H1 (cell line): ENCODE measurements at regions not wholly inside any gene's neighbourhood (a gene's known extent, or its start where the extent isn't known, plus 50 kb on each side); places are given as distances from the start of the nearest gene placed in this dataset.

ENCODE experiments used
- CTCF ChIA-PET: fragments of 300-600 bp; sonication (Branson Sonifier 250); formaldehyde crosslinking; loops from one replicate; lab custom pipeline; 2021; ENCODE audit not compliant: partially characterized antibody; lab: Charles Lee
- POLR2A ChIA-PET: fragments of 300-600 bp; sonication (Branson Sonifier 250); formaldehyde crosslinking; loops from one replicate; lab custom pipeline; 2021; ENCODE audit warnings: inconsistent platforms; ENCODE audit not compliant: partially characterized antibody; lab: Charles Lee
- DNase-seq, 2 experiments: peaks; one replicate each; pipeline versions ENCODE4 v3.0.0 to v3.0.0-alpha.2; 2010 to 2022; ENCODE audit warnings: low spot score in 2 of 2, low read depth in 1 of 2, mixed read lengths in 1 of 2
- FAIRE-seq: peaks from 2 replicates; lab custom pipeline; 2011; peaks lifted over from hg19 to GRCh38; lab: Jason Lieb, UNC
- H2AFZ ChIP-seq: 2 replicates; pipeline ENCODE4 v1.8.1; 2012; ENCODE audit warnings: low read length, inconsistent platforms
- H2AK5ac ChIP-seq: 2 replicates; pipeline ENCODE4 v1.6.1; 2013; ENCODE audit warnings: low read depth, low read length
- H2BK120ac ChIP-seq: replicated peaks from 2 replicates; pipeline ENCODE3; 2013; ENCODE audit warnings: low read depth, low read length, inconsistent platforms
- H2BK12ac ChIP-seq: 2 replicates; pipeline ENCODE4 v1.6.1; 2013; ENCODE audit warnings: low read depth, low read length
- H2BK15ac ChIP-seq: 2 replicates; pipeline ENCODE4 v1.6.1; 2013; ENCODE audit warnings: low read length
- H2BK20ac ChIP-seq: 2 replicates; pipeline ENCODE4 v1.6.1; 2013; ENCODE audit warnings: low read length
- H2BK5ac ChIP-seq: 2 replicates; pipeline ENCODE4 v1.6.1; 2013; ENCODE audit warnings: low read depth, low read length
- H3K14ac ChIP-seq: 2 replicates; pipeline ENCODE4 v1.6.1; 2013; ENCODE audit warnings: inconsistent platforms; ENCODE audit not compliant: insufficient read length
- H3K18ac ChIP-seq: 2 replicates; pipeline ENCODE4 v1.6.1; 2013; ENCODE audit warnings: low read length; ENCODE audit errors: extremely low read depth
- H3K23ac ChIP-seq: 2 replicates; pipeline ENCODE4 v1.6.1; 2013; ENCODE audit warnings: inconsistent platforms; ENCODE audit not compliant: insufficient read length
- H3K23me2 ChIP-seq: 2 replicates; pipeline ENCODE4 v1.6.1; 2013; ENCODE audit warnings: low read depth, low read length
- H3K27ac ChIP-seq: 2 replicates; pipeline ENCODE4 v1.6.1; 2011; ENCODE audit warnings: low read depth, low read length, inconsistent platforms
- H3K27me3 ChIP-seq, 4 experiments: replicated peaks in 1 of 4; 1 replicate in 1 of 4; 2 replicates in 3 of 4; pipeline versions ENCODE4 v1.6.1 to v1.8.1; 2011 to 2013; ENCODE audit warnings: low read length in 3 of 4, mild to moderate bottlenecking in 3 of 4, inconsistent platforms in 2 of 4, mixed read lengths in 2 of 4, moderate library complexity in 1 of 4; ENCODE audit not compliant: control insufficient read depth in 3 of 4, insufficient read depth in 3 of 4; ENCODE audit errors: extremely low read depth in 1 of 4
- H3K36me3 ChIP-seq, 4 experiments: 2 replicates each; pipeline versions ENCODE4 v1.6.1 to v1.8.1; 2011 to 2013; ENCODE audit warnings: mild to moderate bottlenecking in 4 of 4, low read length in 3 of 4, moderate library complexity in 2 of 4, control low read depth in 1 of 4, inconsistent platforms in 1 of 4; ENCODE audit not compliant: insufficient read depth in 4 of 4, control insufficient read depth in 2 of 4
- H3K4ac ChIP-seq: replicated peaks from 2 replicates; pipeline ENCODE3; 2013; ENCODE audit warnings: low read length, low read depth, mixed read lengths, inconsistent platforms; ENCODE audit not compliant: insufficient read length
- H3K4me1 ChIP-seq, 4 experiments: replicated peaks in 1 of 4; 1 replicate in 1 of 4; 2 replicates in 3 of 4; pipeline versions ENCODE4 v1.6.1 to v1.8.1; 2011 to 2013; ENCODE audit warnings: low read length in 3 of 4, inconsistent platforms in 2 of 4, mixed read lengths in 1 of 4; ENCODE audit not compliant: insufficient read depth in 4 of 4, control insufficient read depth in 3 of 4
- H3K4me2 ChIP-seq, 2 experiments: 2 replicates each; pipeline versions ENCODE4 v1.6.1 to v1.8.1; 2011 to 2013; ENCODE audit warnings: low read depth in 2 of 2, low read length in 2 of 2, control low read depth in 1 of 2, inconsistent platforms in 1 of 2, mild to moderate bottlenecking in 1 of 2; ENCODE audit not compliant: insufficient read depth in 1 of 2
- H3K4me3 ChIP-seq, 4 experiments: fragments of 200-600, 300-600 bp in 1 of 4; sonication (generic), shearing (Covaris generic), sonication (Bioruptor Twin) in 1 of 4; 2 replicates each; pipeline versions ENCODE4 v1.5.1 to v1.8.1; 2011 to 2016; ENCODE audit warnings: low read length in 4 of 4, low read depth in 3 of 4, control low read depth in 2 of 4, inconsistent platforms in 2 of 4, mild to moderate bottlenecking in 2 of 4, mixed read lengths in 1 of 4, moderate library complexity in 1 of 4; ENCODE audit not compliant: insufficient read depth in 2 of 4; ENCODE audit errors: extremely low read depth in 1 of 4
- H3K56ac ChIP-seq: replicated peaks from 2 replicates; pipeline ENCODE3; 2013; ENCODE audit warnings: low read depth, mild to moderate bottlenecking, mixed read lengths, low read length, inconsistent platforms; ENCODE audit not compliant: insufficient read length
- H3K79me1 ChIP-seq: 2 replicates; pipeline ENCODE4 v1.6.1; 2013; ENCODE audit warnings: low read depth, low read length, control low read depth
- H3K79me2 ChIP-seq, 2 experiments: 2 replicates each; pipeline versions ENCODE4 v1.6.1 to v1.8.1; 2012 to 2013; ENCODE audit warnings: low read length in 2 of 2, mild to moderate bottlenecking in 2 of 2, inconsistent platforms in 1 of 2; ENCODE audit not compliant: insufficient read depth in 2 of 2, control insufficient read depth in 1 of 2
- H3K9ac ChIP-seq, 4 experiments: replicated peaks in 1 of 4; 1 replicate in 1 of 4; 2 replicates in 3 of 4; pipeline versions ENCODE4 v1.6.1 to v1.8.1; 2011 to 2013; ENCODE audit warnings: low read depth in 3 of 4, low read length in 3 of 4, control low read depth in 2 of 4, mild to moderate bottlenecking in 2 of 4, moderate library complexity in 2 of 4, inconsistent platforms in 1 of 4; ENCODE audit errors: extremely low read depth in 1 of 4
- H3K9me3 ChIP-seq, 2 experiments: 2 replicates each; pipeline versions ENCODE4 v1.6.1 to v1.8.1; 2012 to 2013; ENCODE audit warnings: mild to moderate bottlenecking in 2 of 2, moderate library complexity in 2 of 2, control low read depth in 1 of 2, inconsistent platforms in 1 of 2, low read depth in 1 of 2, low read length in 1 of 2, mixed read lengths in 1 of 2; ENCODE audit not compliant: insufficient read depth in 2 of 2
- H4K20me1 ChIP-seq, 2 experiments: replicated peaks in 1 of 2; 2 replicates each; pipeline versions ENCODE3 to v1.8.1; 2011 to 2013; ENCODE audit warnings: inconsistent platforms in 2 of 2, low read length in 2 of 2, mild to moderate bottlenecking in 1 of 2; ENCODE audit not compliant: insufficient read depth in 2 of 2, control insufficient read depth in 1 of 2
- H4K5ac ChIP-seq: 2 replicates; pipeline ENCODE4 v1.6.1; 2013; ENCODE audit warnings: low read length, low read depth, mixed read lengths, inconsistent platforms; ENCODE audit not compliant: insufficient read length
- H4K8ac ChIP-seq: 2 replicates; pipeline ENCODE4 v1.8.0; 2013; ENCODE audit warnings: mild to moderate bottlenecking, moderate library complexity, low read length, inconsistent platforms; ENCODE audit not compliant: insufficient read depth; ENCODE audit errors: extremely low read depth
- H4K91ac ChIP-seq: replicated peaks from 2 replicates; pipeline ENCODE3; 2013; ENCODE audit warnings: low read length, mixed read lengths, inconsistent platforms; ENCODE audit not compliant: insufficient read length
- BCL11A ChIP-seq, 2 experiments: IDR thresholded peaks; one replicate each; pipeline ENCODE4 v1.6.1; 2011; ENCODE audit warnings: low read depth in 2 of 2, low read length in 2 of 2, mild to moderate bottlenecking in 2 of 2
- CBX5 ChIP-seq: fragments of 300-800, 300-1000 bp; sonication (generic); IDR thresholded peaks from 2 replicates; pipeline ENCODE4 v1.7.1; 2016; ENCODE audit warnings: antibody characterized with exemption, low read length, low read depth
- GTF2F1 ChIP-seq: IDR thresholded peaks from 2 replicates; pipeline ENCODE4 v1.6.1; 2012; ENCODE audit warnings: low read depth, low read length, improper control_type of control experiment, borderline replicate concordance
- JUND ChIP-seq: IDR thresholded peaks from 2 replicates; pipeline ENCODE4 v1.6.1; 2011; ENCODE audit warnings: mild to moderate bottlenecking, improper control_type of control experiment, low read length
- KDM5A ChIP-seq: fragments of 200-600 bp; IDR thresholded peaks from 2 replicates; pipeline ENCODE4 v1.7.1; 2012; ENCODE audit warnings: mild to moderate bottlenecking, low read length, inconsistent platforms, mixed read lengths
- POLR2AphosphoS5 ChIP-seq: IDR thresholded peaks from 2 replicates; pipeline ENCODE4 v1.6.1; 2011; ENCODE audit warnings: low read depth, low read length
- POU5F1 ChIP-seq: IDR thresholded peaks from 2 replicates; pipeline ENCODE4 v1.6.1; 2011; ENCODE audit warnings: low read depth, mild to moderate bottlenecking, low read length, moderate library complexity
- RAD21 ChIP-seq, 2 experiments: IDR thresholded peaks in 1 of 2; conservative IDR thresholded peaks in 1 of 2; 2 replicates each; pipeline ENCODE4 v1.6.1; 2011; ENCODE audit warnings: low read depth in 2 of 2, low read length in 2 of 2, improper control_type of control experiment in 1 of 2, inconsistent platforms in 1 of 2, mild to moderate bottlenecking in 1 of 2, moderate library complexity in 1 of 2
- RNF2 ChIP-seq: fragments of 200-900, 300-1000 bp; sonication (generic); IDR thresholded peaks from 2 replicates; pipeline ENCODE4 v1.7.1; 2016; ENCODE audit warnings: borderline replicate concordance, low read depth, mild to moderate bottlenecking, antibody characterized with exemption, low read length; ENCODE audit not compliant: poor library complexity, severe bottlenecking; ENCODE audit errors: missing control alignments
- SP1 ChIP-seq: IDR thresholded peaks from 2 replicates; pipeline ENCODE4 v1.6.1; 2011; ENCODE audit warnings: low read depth, low read length
- SUZ12 ChIP-seq: fragments of 200-600 bp; sonication (generic); IDR thresholded peaks from 2 replicates; pipeline ENCODE4 v1.6.1; 2012; ENCODE audit warnings: mild to moderate bottlenecking, inconsistent platforms, low read length, moderate library complexity, mixed read lengths
- WGBS, 2 experiments: shearing (Covaris generic) in 1 of 2; methylation state at CpG; one replicate each; pipeline versions ENCODE4 v1.1.6 to v1.1.7; 2013 to 2015; ENCODE audit warnings: low lambda C conversion rate in 2 of 2, mixed read lengths in 2 of 2, inconsistent platforms in 1 of 2, low coverage in 1 of 2, missing lambda C conversion rate in 1 of 2; ENCODE audit not compliant: insufficient replicate concordance in 2 of 2, insufficient coverage in 1 of 2, insufficient read length in 1 of 2; ENCODE audit errors: extremely low coverage in 1 of 2, missing lambda C conversion rate in 1 of 2; 5-methylcytosine and 5-hydroxymethylcytosine counted together
- TF ChIP-seq, protein P1 (sequence below): IDR thresholded peaks from 2 replicates; pipeline ENCODE4 v1.6.1; 2012; ENCODE audit warnings: inconsistent platforms
- TF ChIP-seq, protein P2 (sequence below): IDR thresholded peaks from 2 replicates; pipeline ENCODE4 v1.6.1; 2011; ENCODE audit warnings: low read length, improper control_type of control experiment

- Histone ChIP-seq H4K91ac (no peak overlapping the region), H2AFZ (no peak overlapping the region), H2BK15ac (no peak overlapping the region), H3K4me3 (no peak overlapping the region), H3K27me3 (peaks cover 0 to 2% (median 0%) of the 10 kb centered on the region in 4 experiments; a peak in 1 of 7 replicates), H2BK20ac (no peak overlapping the region), H3K4me1 (no peaks in the 10 kb centered on the region; a peak in 1 of 7 replicates), H3K18ac (no peak overlapping the region), H4K5ac (no peak overlapping the region), H3K27ac (no peak overlapping the region), H2AK5ac (no peak overlapping the region), H3K56ac (no peak overlapping the region), H3K4ac (no peak overlapping the region), H3K14ac (no peak overlapping the region), H4K8ac (no peak overlapping the region), H3K79me2 (no peaks in the 10 kb centered on the region), H3K9ac (no peak overlapping the region), H2BK12ac (no peak overlapping the region), H3K23me2 (no peaks in the 10 kb centered on the region; the same call in 1 of the 2 replicates), H3K4me2 (no peak overlapping the region), H3K23ac (no peak overlapping the region), H3K9me3 (no peaks in the 10 kb centered on the region; a peak in 1 of 4 replicates), H2BK120ac (no peak overlapping the region), H2BK5ac (no peak overlapping the region), H4K20me1 (no peaks in the 10 kb centered on the region), H3K36me3 (no peaks in the 10 kb centered on the region), H3K79me1 (no peaks in the 10 kb centered on the region)
- ChIA-PET POLR2A (no interaction called here), CTCF (interaction anchor here (3.0 kb wide), 1 partner anchor 18 kb away, joined by 10 read pairs; no protein-coding TSS in a partner anchor)
- no peak for FAIRE-seq
- DNase-seq: no peak
- WGBS, 2 experiments: 95% methylated on average over 1 of the region's 1 CpG; no CpG with 5 or more reads in 1 of the 2 experiments
- TF ChIP-seq POLR2AphosphoS5 (no peak), RNF2 (no peak), RAD21 (IDR thresholded peaks at IDR 0.05 in 1 of 2, conservative IDR thresholded peaks at IDR 0.05 in 1 of 2; ENCODE audit: low read depth in 2 of 2, low read length in 2 of 2) (no peak), GTF2F1 (no peak), BCL11A (IDR thresholded peaks at IDR 0.05; ENCODE audit: low read depth in 2 of 2, low read length in 2 of 2) (no peak), POU5F1 (no peak), JUND (no peak), SUZ12 (no peak), CBX5 (no peak), KDM5A (no peak), SP1 (no peak)
- TF ChIP-seq, protein P1, sequence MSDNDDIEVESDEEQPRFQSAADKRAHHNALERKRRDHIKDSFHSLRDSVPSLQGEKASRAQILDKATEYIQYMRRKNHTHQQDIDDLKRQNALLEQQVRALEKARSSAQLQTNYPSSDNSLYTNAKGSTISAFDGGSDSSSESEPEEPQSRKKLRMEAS: no peak
- TF ChIP-seq, protein P2, sequence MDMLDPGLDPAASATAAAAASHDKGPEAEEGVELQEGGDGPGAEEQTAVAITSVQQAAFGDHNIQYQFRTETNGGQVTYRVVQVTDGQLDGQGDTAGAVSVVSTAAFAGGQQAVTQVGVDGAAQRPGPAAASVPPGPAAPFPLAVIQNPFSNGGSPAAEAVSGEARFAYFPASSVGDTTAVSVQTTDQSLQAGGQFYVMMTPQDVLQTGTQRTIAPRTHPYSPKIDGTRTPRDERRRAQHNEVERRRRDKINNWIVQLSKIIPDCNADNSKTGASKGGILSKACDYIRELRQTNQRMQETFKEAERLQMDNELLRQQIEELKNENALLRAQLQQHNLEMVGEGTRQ: no peak
Measured at GRCh38 chr13:50437252-50437651, 406.2 kb downstream of the DLEU7 start.
